GM18508 (cell line): ENCODE measurements at regions not wholly inside any gene's neighbourhood (a gene's known extent, or its start where the extent isn't known, plus 50 kb on each side); places are given as distances from the start of the nearest gene placed in this dataset.

Source experiments
- ATAC-seq: cut with Tn5 transposase; IDR thresholded peaks from one replicate; pipeline ENCODE4 v1.9.1; 2021; ENCODE audit warnings: moderate number of reproducible peaks; ENCODE audit not compliant: insufficient read depth, unreplicated experiment

DNA sequence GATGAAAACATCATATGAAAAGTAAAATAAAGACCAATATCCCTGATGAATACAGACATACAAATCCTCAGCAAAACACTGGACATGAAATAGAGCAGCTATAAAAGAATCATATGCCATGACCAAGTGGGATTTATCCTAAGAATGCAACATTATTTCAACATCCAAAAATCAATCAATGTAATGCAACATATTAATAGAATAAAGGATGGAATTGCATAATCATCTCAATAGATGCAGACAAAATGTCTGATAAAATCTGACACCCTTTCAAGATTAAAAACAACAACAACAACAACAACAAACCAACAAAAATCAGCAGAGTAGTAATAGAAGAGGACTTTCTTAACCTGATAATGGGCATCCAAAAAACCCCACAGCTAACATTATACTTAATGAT, 63.8 kb upstream of the IL1R1 start:
- ATAC-seq, result no peak

- ATAC-seq, result peak; percentile 52
Measured at GRCh38 chr2:102080451-102081242, 61.9 kb upstream of the IL1R1 start.

- no peak for ATAC-seq
Measured at GRCh38 chr2:102081243-102081522, 61.4 kb upstream of the IL1R1 start.

- no peak for ATAC-seq
Measured at GRCh38 chr2:102081606-102082005, 60.9 kb upstream of the IL1R1 start.

- peak; percentile 53 for ATAC-seq
Measured at GRCh38 chr2:102082571-102083392, 59.8 kb upstream of the IL1R1 start.

DNA sequence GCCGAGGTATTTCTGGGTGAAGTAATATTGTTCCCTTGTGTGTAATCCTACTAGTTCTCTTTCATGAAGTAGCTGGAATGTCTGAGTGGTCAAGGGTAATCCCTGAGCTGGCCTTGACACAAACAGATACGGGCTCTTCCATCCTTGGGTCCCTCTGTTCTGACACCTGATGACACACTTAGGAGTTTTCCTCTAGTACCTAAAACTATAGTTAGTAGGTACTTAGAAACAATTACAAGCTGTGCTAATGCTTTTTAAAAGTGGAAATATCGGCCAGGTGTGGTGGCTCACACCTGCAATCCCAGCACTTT, 59.2 kb upstream of the IL1R1 start:
- ATAC-seq, result peak; percentile 16

- ATAC-seq, result no peak
Measured at GRCh38 chr2:102084651-102085050, 57.9 kb upstream of the IL1R1 start.

- no peak for ATAC-seq
Measured at GRCh38 chr2:102085238-102085637, 57.3 kb upstream of the IL1R1 start.

GRCh38 chr2:102086150-102086872, 56.2 kb upstream of the IL1R1 start:
- no peak for ATAC-seq

DNA sequence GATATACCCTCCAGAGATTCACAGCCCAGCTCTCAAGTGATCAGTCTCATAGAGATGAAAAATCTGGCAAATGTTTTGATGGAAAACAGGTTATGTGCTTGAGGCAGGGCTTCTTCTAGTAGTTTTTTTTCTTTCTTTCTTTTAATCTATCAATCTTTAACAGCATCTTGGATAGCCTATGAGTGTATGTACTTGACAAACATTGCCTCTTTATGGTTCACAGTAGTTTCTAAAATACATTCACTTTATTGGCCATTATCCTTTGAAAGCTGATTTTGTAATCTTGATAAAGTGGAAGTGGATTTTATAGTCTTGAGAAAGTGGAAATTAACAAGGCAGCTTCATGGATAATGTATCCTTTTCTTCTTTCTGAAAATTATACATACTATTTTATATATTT, 51.4 kb upstream of the IL1R1 start:
- no peak for ATAC-seq

DNA sequence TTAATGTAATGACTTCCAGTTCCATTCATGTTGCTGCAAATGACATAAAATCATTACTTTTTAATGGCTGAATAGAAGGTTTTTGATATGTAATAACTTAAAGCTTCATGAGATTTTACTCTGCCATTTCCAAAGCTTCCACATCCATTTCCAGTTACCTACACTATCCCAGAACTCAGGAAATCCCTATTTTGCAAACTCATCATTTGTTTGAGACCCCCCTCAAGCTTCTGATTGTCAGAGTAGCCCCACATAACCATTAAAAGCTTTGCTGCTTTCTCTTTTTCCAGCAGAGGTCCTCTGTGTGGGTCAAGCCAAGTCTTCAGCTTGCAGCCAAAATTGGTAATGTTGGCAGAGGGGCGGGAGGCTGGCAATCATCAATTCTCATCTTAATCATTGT, 50.6 kb upstream of the IL1R1 start:
- ATAC-seq, result no peak

GRCh38 chr2:102092535-102092934, 50.0 kb upstream of the IL1R1 start:
- no peak for ATAC-seq
